ENCODE measurements at regions not wholly inside any gene's neighbourhood (a gene's known extent, or its start where the extent isn't known, plus 50 kb on each side); places are given as distances from the start of the nearest gene placed in this dataset.

DNA sequence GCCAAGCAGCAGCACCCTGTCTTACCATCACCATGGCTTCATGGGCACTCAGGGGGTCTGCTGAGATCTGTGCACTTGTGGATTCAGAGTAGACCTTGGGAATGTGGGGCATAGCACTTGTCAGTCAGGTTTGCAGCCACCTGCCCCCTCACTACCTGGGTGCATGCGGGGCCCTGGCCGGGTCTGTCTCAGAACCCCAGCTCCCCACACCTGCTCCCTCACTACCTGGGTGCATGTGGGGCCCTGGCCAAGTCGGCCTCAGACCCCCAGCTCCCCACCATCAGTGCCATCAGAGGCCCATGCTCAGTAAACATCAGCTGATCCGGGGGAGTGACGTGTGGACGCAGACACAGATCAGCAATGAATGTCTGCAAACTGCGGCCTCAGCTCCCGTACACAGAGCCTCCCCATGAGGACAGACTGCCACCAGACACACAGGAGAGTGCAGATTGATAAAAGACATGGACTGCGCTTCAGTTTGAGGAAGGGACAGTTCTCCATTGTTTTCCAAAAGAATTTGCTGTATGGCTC is 205.1 kb downstream of the GLI2 start:
- Histone ChIP-seq H3K4me3 (no peak overlapping the region), H3K36me3 (no peaks in the 10 kb centered on the region), H3K9me3 (no peaks in the 10 kb centered on the region), H3K27ac (no peak overlapping the region), H3K27me3 (no peaks in the 10 kb centered on the region), H3K4me1 (ENCODE audit: insufficient read depth) (peaks cover 31% of the 10 kb centered on the region)
- TF ChIP-seq CTCF (IDR thresholded peaks at IDR 0.05): no peak
- TF ChIP-seq POLR2A (IDR thresholded peaks at IDR 0.05): no peak
- TF ChIP-seq EP300 (IDR thresholded peaks at IDR 0.05): no peak
- intact Hi-C loops (cut with DNase I): no loop called here
- 69 to 85% (median 75%) methylated on average over 9 of the region's 9 CpGs for WGBS, 3 donors
- DNase-seq: no peak

- intact Hi-C loops (cut with DNase I): no loop called here
- WGBS, 3 donors: 80 to 91% (median 82%) methylated on average over 11 of the region's 11 CpGs
- H3K4me1 ChIP-seq (ENCODE audit: insufficient read depth): peaks cover 27% of the 10 kb centered on the region
Observed at GRCh38 chr2:120941571-120942120, 206.0 kb downstream of the GLI2 start.

DNA sequence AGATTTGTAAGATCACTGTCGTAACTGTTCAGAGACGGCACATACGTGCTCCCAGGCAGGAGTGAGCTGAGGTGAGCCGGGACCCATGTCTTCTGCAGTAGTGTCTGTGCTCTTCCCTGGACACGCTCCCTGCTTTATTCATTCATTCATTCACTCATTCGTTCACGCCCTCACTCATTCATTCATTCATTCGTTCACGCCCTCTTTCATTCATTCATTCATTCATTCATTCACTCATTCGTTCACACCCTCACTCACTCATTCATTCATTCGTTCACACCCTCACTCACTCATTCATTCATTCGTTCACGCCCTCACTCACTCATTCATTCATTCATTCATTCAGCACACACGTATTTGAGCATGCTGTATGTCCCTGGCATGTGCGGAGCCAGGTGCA is 207.0 kb downstream of the GLI2 start:
- Histone ChIP-seq H3K27me3 (no peaks in the 10 kb centered on the region), H3K36me3 (no peaks in the 10 kb centered on the region), H3K4me3 (no peak overlapping the region), H3K9me3 (no peaks in the 10 kb centered on the region), H3K27ac (no peak overlapping the region), H3K4me1 (ENCODE audit: insufficient read depth) (peaks cover 21% of the 10 kb centered on the region)
- no peak for TF ChIP-seq EP300 (IDR thresholded peaks at IDR 0.05)
- no peak for TF ChIP-seq POLR2A (IDR thresholded peaks at IDR 0.05)
- TF ChIP-seq CTCF (IDR thresholded peaks at IDR 0.05): no peak
- WGBS, 3 donors: 87 to 91% (median 90%) methylated on average over 15 of the region's 15 CpGs
- intact Hi-C loops (cut with DNase I): no loop called here
- DNase-seq: no peak

More at GRCh38 chr2:120941571-120942120, 206.0 kb downstream of the GLI2 start:
- no peaks in the 10 kb centered on the region for H3K36me3 ChIP-seq
- H3K4me3 ChIP-seq: no peak overlapping the region
- no peaks in the 10 kb centered on the region for H3K27me3 ChIP-seq
- no peak for DNase-seq
- no peak overlapping the region for H3K27ac ChIP-seq
- no peak for TF ChIP-seq POLR2A (IDR thresholded peaks at IDR 0.05)
- TF ChIP-seq CTCF (IDR thresholded peaks at IDR 0.05): no peak
- TF ChIP-seq EP300 (IDR thresholded peaks at IDR 0.05): no peak
- no peaks in the 10 kb centered on the region for H3K9me3 ChIP-seq

DNA sequence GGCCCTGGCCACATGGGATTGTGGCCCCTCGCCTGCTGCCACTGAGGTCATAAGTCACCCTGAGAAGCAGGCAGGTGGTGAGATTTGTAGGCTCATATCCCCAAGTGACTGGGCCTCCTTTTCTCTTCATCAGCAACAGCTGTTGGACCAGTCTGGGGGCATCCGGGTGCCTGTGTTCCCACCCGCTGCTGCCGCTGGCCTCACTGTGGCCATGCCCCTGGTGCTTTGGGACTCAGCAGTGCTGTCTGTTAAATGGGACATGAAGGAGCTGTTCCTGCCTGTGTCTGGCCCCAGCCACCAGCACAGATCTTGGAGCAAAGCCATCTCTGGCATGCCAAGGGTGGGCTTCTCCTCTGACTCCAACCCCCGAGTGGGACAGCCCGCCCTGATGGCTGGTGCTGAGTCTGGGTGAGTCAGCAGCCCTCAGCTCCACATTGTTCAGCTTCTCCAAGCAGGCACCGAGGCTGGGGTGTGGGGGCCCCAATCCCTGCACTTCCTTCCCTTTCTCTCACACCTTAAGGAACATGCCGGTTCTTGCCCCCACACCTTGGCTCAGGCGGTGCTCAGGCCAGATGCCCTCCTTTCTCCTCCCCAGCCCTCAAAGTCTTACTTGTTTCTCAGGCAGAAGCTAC is 207.9 kb downstream of the GLI2 start:
- H3K4me3 ChIP-seq: no peak overlapping the region
- intact Hi-C loops (cut with DNase I): no loop called here

More for the DNA sequence above, 207.9 kb downstream of the GLI2 start:
- no peak for DNase-seq
- no peaks in the 10 kb centered on the region for H3K9me3 ChIP-seq
- H3K4me1 ChIP-seq (ENCODE audit: insufficient read depth): peaks cover 16% of the 10 kb centered on the region
- H3K27me3 ChIP-seq: no peaks in the 10 kb centered on the region
- no peaks in the 10 kb centered on the region for H3K36me3 ChIP-seq
- 86 to 94% (median 91%) methylated on average over 9 of the region's 9 CpGs for WGBS, 3 donors
- TF ChIP-seq EP300 (IDR thresholded peaks at IDR 0.05) (no peak), CTCF (IDR thresholded peaks at IDR 0.05) (no peak), POLR2A (IDR thresholded peaks at IDR 0.05) (no peak)
- H3K27ac ChIP-seq: no peak overlapping the region

All from ovary (tissue), 7 donors.